ENCODE measurements at regions not wholly inside any gene's neighbourhood (a gene's known extent, or its start where the extent isn't known, plus 50 kb on each side); places are given as distances from the start of the nearest gene placed in this dataset.

DNA sequence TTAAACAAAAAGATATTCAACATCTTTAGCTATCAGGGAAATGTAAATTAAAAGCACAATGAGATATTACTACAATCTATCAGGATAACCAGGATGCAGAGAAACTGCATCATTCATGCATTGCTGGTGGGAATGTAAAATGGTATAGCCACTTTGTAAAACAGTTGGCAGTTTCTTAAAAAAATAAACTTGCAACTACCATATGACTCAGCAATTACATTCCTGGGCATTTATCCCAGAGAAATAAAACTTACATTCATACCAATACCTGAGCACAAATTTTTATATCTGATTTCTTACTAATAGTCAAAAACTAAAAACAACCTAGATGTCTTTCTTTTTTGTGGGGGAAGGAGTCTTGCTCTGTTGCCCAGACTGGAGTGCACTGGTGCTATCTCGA lies 190.3 kb upstream of the TAB2 start:
- Histone ChIP-seq H3K4me3 (IDR thresholded peaks at IDR 0.05; ENCODE audit: insufficient read depth, low read depth, low read length) (no peak overlapping the region), H3K9ac (no peak overlapping the region), H4K20me1 (ENCODE audit: insufficient read depth) (no peaks in the 10 kb centered on the region), H3K27ac (no peak overlapping the region), H3K4me1 (ENCODE audit: low read depth, poor library complexity, severe bottlenecking) (no peaks in the 10 kb centered on the region), H3K36me3 (ENCODE audit: insufficient read depth) (no peaks in the 10 kb centered on the region), H3K4me2 (no peak overlapping the region), H2AFZ (ENCODE audit: low read depth) (no peak overlapping the region), H3K79me2 (ENCODE audit: insufficient read depth, low read depth) (no peaks in the 10 kb centered on the region), H3K27me3 (ENCODE audit: insufficient read depth, low read depth) (no peaks in the 10 kb centered on the region)
- TF ChIP-seq, protein P1, sequence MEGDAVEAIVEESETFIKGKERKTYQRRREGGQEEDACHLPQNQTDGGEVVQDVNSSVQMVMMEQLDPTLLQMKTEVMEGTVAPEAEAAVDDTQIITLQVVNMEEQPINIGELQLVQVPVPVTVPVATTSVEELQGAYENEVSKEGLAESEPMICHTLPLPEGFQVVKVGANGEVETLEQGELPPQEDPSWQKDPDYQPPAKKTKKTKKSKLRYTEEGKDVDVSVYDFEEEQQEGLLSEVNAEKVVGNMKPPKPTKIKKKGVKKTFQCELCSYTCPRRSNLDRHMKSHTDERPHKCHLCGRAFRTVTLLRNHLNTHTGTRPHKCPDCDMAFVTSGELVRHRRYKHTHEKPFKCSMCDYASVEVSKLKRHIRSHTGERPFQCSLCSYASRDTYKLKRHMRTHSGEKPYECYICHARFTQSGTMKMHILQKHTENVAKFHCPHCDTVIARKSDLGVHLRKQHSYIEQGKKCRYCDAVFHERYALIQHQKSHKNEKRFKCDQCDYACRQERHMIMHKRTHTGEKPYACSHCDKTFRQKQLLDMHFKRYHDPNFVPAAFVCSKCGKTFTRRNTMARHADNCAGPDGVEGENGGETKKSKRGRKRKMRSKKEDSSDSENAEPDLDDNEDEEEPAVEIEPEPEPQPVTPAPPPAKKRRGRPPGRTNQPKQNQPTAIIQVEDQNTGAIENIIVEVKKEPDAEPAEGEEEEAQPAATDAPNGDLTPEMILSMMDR (conservative IDR thresholded peaks at IDR 0.05; ENCODE audit: low read depth, low read length), result no peak

DNA sequence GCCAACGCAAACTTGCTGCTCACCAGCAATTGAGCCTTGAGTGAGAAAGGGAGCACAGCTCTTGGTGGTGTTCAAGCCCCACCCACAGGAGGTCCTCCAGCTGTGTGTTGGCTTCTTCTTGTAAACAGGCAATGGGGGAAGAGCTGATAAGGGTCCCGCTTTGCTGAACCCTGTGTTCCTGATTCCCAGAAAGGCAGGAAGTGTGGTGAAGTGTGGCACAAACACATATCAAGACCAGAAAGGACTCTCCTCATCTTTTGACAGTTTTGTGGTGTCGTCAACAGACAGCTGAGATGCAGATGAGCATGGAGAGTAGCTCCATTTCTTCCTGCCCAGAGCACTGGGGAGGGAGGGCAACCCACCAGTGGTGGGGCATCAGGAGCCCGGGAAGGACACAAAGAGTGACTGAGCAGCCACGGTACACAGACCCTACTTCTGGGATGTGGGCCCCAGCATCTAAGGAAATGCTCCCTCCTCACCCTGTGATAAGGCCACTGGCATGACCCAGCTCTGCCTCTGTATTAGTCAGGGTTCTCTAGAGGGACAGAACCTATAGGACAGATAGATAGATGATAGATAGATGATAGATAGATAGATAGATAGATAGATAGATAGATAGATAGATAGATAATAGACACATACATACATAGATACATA lies 188.9 kb upstream of the TAB2 start:
- Histone ChIP-seq H2AFZ (ENCODE audit: low read depth) (no peak overlapping the region), H3K36me3 (ENCODE audit: insufficient read depth) (no peaks in the 10 kb centered on the region), H3K27me3 (ENCODE audit: insufficient read depth, low read depth) (no peaks in the 10 kb centered on the region), H3K27ac (no peak overlapping the region), H3K4me3 (IDR thresholded peaks at IDR 0.05; ENCODE audit: insufficient read depth, low read depth, low read length) (no peak overlapping the region), H4K20me1 (ENCODE audit: insufficient read depth) (no peaks in the 10 kb centered on the region), H3K4me2 (no peak overlapping the region), H3K4me1 (ENCODE audit: low read depth, poor library complexity, severe bottlenecking) (no peaks in the 10 kb centered on the region), H3K79me2 (ENCODE audit: insufficient read depth, low read depth) (no peaks in the 10 kb centered on the region), H3K9ac (no peak overlapping the region)
- TF ChIP-seq, protein P1 (conservative IDR thresholded peaks at IDR 0.05; ENCODE audit: low read depth, low read length), result no peak

DNA sequence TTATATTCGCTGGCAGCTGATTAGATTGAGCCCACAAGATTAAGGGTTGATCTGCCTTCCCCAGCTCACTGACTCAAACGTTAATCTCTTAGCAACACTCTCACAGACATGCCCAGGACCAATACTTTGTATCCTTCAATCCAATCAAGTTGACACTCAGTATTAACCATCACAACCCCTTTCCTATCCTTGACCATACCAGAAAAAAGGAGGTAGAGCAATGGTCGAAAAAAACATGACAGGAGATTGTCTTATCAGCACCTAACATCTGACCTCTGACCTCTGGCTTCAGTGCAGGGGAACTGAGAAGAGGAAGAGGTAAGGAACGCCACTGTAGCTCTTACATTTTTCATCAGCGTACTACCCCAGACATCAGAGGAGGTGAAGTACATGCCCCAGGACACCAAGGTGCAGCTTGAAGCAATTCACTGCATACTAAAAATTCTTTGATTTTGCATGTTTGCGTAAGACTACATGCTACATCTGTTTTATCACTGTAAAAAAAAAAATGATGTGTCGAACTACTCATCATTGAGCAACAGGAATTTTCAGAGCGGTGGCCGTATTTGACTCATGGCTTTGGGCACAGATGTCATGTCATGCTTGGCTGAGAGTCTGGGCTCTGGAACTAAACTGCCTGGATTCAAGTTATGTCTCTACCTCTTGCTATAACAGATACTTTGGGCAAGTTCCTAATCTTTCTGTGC lies 188.0 kb upstream of the TAB2 start:
- Histone ChIP-seq H3K36me3 (ENCODE audit: insufficient read depth) (no peaks in the 10 kb centered on the region), H3K4me1 (ENCODE audit: low read depth, poor library complexity, severe bottlenecking) (no peaks in the 10 kb centered on the region), H3K9ac (no peak overlapping the region), H3K4me2 (no peak overlapping the region), H3K27me3 (ENCODE audit: insufficient read depth, low read depth) (no peaks in the 10 kb centered on the region), H3K27ac (no peak overlapping the region), H4K20me1 (ENCODE audit: insufficient read depth) (no peaks in the 10 kb centered on the region), H3K79me2 (ENCODE audit: insufficient read depth, low read depth) (no peaks in the 10 kb centered on the region), H2AFZ (ENCODE audit: low read depth) (no peak overlapping the region), H3K4me3 (IDR thresholded peaks at IDR 0.05; ENCODE audit: insufficient read depth, low read depth, low read length) (no peak overlapping the region)
- TF ChIP-seq, protein P1 (conservative IDR thresholded peaks at IDR 0.05; ENCODE audit: low read depth, low read length), result no peak

DNA sequence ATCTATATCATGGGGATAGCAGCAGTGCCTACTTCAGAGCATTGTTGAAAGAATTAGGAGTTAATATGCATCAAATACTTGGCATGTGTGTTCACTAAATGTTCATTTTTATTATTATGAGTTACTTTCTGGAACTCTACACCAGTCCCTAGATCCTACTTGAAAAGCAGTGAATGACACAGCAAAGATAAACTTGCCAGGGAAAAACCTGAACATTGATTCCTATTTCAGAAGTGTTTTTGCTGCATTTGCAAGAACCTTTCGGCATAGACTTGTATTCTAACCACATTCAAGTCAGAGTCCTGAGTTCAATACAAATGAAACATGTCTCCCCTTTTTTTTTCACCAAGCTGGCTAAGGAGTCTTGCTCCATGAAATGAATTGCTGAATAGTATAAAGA lies 187.4 kb upstream of the TAB2 start:
- TF ChIP-seq, protein P1 (conservative IDR thresholded peaks at IDR 0.05; ENCODE audit: low read depth, low read length), result no peak
- Histone ChIP-seq H3K27ac (no peak overlapping the region), H3K27me3 (ENCODE audit: insufficient read depth, low read depth) (no peaks in the 10 kb centered on the region), H3K4me3 (IDR thresholded peaks at IDR 0.05; ENCODE audit: insufficient read depth, low read depth, low read length) (no peak overlapping the region), H3K9ac (no peak overlapping the region), H3K4me1 (ENCODE audit: low read depth, poor library complexity, severe bottlenecking) (no peaks in the 10 kb centered on the region), H3K36me3 (ENCODE audit: insufficient read depth) (no peaks in the 10 kb centered on the region), H4K20me1 (ENCODE audit: insufficient read depth) (no peaks in the 10 kb centered on the region), H3K79me2 (ENCODE audit: insufficient read depth, low read depth) (no peaks in the 10 kb centered on the region), H2AFZ (ENCODE audit: low read depth) (no peak overlapping the region), H3K4me2 (no peak overlapping the region)
